ENCODE measurements at regions not wholly inside any gene's neighbourhood (a gene's known extent, or its start where the extent isn't known, plus 50 kb on each side); places are given as distances from the start of the nearest gene placed in this dataset.

- TF ChIP-seq CTCF (IDR thresholded peaks at IDR 0.05; ENCODE audit: insufficient read depth, low read length, poor library complexity, severe bottlenecking) (no peak), EZH2phosphoT487 (conservative IDR thresholded peaks at IDR 0.05; ENCODE audit: low read length) (no peak)
Measured at GRCh38 chr12:24750263-24750662, 198.6 kb downstream of the BCAT1 start.
